Activated CD8-positive, alpha-beta memory T cell treated with anti-CD3 and anti-CD28 coated beads for 24 hours (primary cell): ENCODE measurements at regions not wholly inside any gene's neighbourhood (a gene's known extent, or its start where the extent isn't known, plus 50 kb on each side); places are given as distances from the start of the nearest gene placed in this dataset.

Source experiments
- DNase-seq: peaks from one replicate; pipeline ENCODE4 v3.0.0-alpha.2; 2020

DNA sequence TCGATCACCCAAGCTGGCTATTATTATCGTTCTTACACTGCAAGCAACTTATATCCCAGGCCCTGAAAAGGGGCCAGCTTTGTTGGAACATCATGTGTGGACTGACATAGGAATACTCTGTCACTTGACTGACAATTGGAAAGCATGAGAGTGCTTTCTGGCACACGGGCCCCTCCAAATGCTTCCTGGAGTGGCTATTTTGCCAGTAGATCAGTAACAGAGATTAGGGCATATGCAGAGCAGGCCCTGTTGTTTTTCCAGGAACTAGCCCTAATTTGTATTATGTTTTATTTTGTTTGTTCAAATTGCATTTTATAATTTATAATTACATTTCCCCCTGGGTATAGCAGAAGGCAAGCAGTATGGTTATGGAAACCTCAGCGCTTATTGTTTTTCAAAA is 170.1 kb upstream of the FRMD6 start:
- no peak for DNase-seq

DNA sequence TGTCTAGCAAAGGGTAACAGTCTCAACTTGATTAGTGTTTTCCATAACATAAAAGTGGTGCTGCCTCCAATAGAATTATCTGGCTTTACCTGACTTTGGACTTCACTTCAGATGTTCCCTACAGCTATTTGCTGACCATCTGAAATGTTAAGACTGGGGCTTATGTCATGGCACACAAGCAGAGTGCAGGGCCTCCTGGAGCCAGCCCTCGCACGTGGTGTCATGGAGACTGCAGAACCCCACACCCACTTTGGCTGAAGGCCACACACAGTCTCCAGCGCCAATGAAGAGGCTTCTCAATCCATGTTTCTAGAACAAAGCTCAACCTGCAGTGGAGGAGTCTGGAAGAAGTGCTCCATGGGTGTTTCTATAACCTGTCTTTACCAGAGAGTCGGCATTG is 169.6 kb upstream of the FRMD6 start:
- DNase-seq: no peak

DNA sequence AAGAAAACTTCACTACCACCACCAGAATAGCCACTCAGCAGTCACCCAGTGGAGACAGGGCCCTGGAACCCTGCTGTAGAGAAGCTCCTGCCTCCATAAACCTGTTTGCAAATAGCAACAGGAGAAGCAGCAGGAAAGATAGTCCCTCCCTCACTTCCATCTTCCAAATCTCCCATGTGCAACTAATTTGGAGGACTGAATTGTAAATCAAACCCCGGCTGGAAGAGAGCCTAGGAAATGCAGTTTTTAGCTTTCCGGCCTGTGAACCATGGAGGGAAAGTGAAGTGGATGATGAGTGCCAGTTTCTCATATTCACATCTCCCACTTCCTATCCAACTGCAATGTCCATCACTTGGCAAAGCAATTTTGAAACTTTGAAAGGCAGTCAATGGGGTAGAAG is 167.2 kb upstream of the FRMD6 start:
- no peak for DNase-seq

DNA sequence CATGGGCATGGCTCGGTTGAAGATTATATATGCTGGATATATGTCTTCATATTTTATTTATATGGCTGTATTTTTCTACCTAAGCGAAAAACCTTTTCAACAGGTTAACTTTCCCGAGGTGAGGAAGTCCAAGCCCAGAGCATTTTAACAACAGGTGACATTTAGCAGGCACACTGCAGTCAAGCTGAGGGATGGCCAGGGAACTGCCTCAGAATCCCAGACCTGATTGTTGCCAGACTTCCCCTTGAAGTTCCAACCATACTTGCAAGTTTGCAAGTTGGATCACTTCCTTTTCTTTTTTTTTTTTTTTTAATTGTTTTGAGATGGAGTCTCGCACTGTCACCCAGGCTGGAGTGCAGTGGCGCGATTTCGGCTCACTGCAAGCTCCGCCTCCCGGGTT is 166.0 kb upstream of the FRMD6 start:
- DNase-seq: no peak

DNA sequence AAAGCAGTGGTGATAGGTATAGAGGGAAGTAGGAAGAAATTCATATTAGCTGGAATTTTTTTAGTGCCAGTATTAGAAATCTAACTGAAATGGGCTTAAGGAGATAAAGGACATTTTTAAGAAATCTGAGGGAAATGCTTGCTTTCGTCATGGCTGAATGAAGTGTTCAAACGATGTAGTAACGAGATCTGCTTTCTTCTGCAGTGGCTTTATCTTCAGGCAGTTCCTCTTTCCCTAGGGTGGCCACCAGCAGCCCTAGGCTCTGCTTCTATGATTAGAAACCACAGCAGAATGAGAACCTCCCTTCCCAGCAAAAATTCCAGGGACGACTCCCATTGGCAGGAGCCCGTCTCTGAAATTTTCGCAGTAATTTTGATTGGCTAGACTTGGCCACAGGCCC is 163.9 kb upstream of the FRMD6 start:
- DNase-seq: no peak

DNA sequence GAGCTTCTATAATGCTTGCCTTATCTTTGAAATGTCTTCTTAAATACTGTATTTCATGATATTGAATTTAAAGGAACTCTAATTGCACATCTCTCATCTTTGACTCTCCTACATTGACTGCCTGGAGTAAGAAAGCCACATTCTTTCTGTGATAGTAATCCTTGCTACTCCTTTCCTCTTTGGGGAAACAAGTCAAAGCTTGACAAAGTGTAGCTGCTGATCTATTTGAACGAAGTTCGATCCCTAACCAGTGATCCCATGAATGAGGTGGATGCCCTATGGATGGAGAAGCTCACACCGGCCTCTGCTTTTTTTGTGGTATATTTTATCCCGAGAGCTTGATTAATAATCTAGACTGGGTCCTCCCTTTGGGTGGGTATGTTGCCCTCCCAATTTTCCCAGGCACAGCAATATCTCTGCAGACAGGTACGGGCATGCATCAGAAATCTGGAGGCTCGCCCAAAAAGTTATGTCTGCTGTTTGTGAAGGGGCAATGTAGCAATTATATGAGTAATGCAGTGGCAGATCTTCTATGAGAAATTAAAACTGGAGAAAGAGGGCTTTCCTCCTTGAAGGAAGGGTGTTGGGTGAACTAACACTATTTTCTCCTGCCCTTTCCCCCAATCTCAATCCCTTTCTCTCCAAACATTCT is 163.0 kb upstream of the FRMD6 start:
- DNase-seq: no peak

DNA sequence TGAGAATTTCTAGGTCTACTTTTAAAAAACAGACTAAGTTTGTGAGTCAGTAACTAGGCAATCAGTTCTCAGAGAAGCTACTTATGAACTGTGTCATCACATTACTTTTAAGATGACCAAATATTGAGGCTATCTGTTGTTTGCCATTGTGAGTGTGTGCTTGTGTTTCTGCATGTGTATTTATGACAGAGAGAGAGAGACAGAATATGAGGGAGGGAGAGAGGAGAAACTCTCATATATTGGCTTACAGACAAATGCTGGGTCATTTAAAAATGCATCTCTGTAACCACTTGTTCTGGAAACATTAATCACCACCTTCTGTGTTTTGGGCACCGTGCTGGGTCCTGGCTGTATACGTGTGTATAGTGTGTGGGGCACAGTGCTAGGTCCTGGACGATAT is 161.5 kb upstream of the FRMD6 start:
- no peak for DNase-seq

DNA sequence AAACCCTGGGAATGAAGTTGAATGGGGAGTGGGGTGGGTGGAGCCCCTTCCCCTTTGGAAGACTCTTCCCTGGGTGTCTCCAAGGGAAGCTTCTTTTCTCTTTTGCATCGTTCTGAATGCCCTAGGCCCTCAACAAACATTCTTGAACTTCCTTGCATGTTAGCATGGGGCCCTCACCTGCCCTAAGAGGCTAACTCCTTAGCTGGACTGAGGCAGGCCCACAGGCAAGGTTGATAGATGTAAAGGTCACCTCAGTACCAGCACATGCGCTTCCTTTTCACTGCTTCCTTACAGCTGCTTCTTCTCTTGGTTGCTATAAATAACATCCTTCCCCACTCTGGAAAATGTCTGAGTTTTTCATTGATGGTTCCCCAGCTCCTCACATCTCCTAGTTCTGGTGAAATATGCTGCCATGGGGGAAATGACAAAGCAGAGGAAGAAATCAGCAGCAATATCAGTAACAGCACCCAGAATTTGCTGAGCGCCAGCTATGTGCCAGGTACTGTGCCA is 160.6 kb upstream of the FRMD6 start:
- DNase-seq: no peak

DNA sequence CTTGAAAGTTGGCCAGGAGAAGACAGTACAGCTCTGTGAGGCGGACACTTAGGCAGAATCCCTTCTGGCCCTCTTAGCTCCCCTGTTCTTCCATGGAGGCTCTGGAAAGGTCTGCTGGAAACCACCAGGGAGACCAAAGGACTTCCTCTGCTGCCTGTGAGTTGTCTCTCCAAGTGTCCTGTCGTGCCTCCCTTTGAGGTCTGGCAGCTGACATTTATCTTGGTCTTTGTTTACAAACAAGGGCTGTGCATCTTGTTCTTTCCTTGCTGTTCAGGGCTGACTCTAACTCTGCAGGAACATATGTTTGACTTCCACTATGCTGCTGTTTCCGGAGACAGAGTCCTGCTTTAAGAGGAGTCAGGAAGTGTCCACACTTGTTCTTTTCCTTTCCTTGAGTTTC is 159.9 kb upstream of the FRMD6 start:
- no peak for DNase-seq

DNA sequence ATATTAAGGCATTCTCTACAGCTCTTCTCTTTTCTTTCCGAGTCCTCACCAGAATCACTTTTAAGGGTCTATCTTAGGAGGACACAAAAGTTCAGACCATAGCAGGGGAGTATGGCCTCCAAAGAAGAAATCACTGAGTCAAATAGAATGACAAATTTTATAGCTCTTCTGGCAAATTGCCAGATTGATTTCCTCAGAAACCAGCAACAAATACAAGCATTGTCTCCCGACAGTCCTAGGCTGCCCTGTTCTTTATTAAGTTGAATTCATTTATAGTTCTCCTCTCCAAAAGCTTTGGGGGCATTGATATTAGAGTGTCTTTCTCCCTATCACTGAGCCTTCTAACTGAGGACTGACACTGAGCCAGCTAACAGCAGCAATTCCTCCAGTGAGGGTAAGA is 156.4 kb upstream of the FRMD6 start:
- no peak for DNase-seq

DNA sequence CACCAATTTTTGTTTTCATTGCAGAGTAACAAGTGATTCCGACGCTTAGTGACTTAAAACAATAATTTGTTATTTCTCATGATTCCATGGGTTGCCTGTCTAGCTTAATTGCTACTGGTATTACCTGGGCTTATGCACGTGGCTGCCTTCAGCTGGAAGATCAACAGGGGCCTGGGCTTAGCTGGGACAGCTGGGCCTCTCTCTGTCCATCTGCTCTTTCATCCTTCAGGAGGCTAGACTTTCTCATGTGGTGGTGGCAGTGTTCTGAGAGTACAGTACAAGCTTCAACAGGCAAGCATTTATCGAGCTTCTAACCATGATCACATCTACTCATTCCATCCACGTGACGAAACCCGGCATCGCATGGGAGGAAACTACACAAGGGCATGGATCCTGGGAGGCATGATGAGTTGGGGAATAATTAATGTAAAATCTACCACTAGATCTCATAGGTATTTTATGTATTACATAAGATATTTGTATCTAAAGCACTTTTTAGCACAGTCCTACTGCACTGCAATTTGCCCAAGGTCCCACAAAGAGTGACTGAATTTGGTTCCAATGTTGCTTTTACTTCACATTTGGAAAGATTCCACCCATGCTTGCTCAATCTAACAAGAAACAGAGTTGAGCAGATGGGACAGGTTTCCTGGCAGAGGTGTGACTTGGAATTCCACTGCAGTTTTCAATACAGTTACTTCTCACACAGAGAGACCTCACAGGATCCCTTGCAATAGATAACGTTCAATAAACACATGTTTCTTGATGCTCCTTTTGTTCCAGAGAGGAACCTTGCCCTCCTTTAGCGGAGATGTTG is 153.1 kb upstream of the FRMD6 start:
- no peak for DNase-seq

DNA sequence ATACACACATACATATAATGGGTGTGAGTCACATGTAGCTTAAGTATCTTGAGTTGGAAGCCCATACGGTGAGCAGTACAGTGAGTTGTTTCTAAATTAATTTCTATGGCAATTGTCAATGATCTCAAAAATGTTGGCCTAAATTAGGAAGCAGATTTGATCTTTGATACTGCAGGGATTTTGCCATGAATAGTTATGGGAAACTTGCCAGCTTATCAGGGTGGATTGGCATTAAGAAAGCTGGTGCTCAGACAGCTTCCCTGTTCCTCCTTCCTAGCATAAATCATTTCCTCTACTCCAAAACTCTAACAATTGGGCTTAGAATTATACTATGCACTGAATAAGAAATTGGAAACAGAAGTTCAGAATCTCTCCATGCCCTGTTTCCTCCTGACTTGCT is 150.9 kb upstream of the FRMD6 start:
- no peak for DNase-seq

DNA sequence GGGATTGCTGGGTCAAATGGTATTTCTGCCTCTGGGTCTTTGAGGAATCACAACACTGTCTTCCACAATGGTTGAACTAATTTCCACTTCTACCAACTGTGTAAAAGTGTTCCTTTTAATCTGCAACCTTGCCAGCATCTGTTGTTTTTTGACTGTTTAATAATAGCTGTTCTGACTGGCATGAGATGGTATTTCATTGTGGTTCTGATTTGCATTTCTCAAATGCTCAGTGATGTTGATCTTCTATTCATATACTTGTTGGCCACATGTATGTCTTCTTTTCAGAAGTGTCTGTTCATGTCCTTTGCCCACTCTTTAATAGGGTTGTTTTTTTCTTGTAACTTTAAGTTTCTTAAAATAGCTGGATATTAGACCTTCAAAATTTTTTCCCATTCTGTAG is 150.0 kb upstream of the FRMD6 start:
- DNase-seq: no peak

DNA sequence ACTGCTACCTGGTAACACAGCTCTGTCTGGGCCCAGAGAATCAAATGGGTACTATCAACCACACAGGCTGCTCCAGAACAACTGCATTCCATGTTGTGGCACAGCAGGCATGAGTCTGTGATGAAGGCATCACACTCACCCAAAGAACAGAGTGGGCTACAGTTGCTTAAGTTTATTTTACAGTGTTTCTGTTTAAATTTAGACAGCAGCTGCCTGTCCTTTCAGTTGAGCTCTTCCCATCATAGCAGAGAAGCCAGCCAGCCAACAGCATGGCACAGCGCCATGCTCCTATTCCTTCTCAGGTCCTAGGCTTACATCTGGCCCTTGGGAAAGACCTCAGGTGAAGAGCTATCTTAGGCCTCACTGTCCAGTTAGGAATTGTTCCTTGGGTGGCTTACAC is 147.0 kb upstream of the FRMD6 start:
- no peak for DNase-seq

DNA sequence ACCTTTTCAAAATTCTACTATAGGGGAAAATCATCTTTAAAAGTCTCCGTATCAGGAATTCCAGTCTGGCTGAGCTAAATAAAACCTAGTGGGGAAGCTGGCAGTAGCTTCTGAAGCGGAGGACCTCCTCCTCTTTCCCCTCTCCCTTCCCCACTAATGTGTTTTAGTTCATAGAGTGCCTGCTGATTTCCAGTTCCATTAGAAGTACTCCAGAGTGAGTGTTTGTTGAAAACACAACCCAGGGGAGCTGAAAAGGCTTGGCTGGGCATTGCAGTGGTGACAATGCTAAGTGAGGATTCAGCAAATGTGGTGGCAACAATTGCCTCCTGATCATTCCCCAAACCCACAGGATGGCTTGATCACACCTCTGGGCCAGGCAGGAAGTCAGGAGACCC is 144.2 kb upstream of the FRMD6 start:
- DNase-seq: no peak

DNA sequence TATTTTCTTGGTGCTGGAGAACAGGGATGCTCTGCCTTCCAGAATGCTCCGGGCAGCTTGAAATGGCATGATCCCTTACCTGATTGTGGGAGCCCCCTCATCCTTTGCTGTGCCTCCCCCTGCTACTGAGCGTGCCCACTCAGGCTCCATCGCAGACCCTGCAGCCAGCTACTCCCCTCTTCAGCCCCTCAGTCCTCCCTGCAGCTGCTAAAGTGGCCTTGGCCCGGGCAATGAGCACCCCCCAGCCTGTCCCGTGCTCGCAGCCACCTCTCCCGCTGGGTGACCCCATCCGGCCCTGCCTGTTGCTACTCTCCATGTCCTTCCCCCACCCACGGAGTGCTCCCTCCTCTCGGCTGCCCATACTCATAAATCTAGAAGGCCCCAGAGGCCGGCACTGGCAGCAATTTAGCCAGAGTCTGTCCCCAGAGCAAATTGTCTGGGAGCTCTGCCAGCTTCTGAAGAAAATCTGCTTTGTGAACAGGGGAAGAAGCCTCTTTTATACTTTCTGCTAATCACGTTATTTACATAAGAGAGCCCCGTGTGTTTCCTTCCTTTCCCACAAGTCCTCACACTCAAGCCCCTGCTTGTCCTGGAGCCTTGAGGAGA is 143.7 kb upstream of the FRMD6 start:
- DNase-seq: no peak

DNA sequence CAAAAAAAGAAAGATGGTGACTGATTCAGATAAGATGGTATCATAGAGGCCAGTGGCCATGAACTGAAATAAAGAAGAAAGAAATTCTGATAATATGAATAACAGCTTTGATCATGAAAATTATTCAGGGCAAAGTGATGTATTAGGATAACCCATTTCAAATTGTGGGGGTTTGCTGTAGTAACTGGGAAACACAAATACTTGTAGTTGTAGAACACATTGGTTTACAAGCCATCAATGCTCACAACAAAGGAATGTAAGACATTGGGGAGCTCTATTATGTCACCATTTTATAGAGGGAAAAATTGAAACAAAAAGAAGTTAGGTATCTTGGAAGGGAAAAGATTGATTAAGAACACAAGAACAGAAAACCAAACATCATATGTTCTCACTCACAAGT is 140.4 kb upstream of the FRMD6 start:
- no peak for DNase-seq

DNA sequence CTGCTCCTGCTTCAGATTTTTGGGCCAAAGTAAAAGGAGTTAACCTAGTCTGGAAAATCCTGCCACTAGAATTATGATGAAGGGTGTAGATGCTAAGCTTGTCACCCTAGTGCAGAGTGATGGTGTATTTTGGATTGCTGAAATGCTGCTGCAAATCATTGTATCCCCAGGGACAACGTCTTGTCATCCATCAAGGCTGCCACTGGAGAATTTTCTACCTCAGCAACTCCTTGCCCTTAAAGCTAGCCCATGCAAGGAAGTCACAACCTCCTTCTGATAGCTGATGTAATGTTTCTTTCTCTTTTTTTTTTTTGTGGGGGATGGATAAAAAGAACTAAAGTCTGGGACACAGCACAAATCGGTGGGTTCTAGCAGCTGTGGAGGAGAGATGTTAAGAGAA is 139.4 kb upstream of the FRMD6 start:
- no peak for DNase-seq

DNA sequence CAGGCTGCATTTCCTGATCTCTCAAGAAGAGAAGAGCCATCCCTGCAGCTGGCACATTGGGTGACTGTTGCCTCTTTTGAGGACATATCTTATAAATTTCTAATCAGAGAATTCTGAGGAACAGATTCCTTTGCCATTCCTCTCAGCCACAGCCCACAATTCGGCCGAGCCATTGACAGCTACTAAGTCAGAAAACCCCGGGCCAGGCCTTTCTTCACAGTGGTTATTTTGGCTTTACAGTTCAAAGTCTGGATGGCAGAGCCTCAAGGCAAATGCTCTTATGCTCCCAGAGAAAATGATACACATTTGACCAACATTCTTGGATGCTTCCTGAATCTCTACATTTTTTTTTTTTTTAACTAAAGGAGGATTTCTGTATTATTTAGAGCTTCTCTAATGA is 138.4 kb upstream of the FRMD6 start:
- no peak for DNase-seq

DNA sequence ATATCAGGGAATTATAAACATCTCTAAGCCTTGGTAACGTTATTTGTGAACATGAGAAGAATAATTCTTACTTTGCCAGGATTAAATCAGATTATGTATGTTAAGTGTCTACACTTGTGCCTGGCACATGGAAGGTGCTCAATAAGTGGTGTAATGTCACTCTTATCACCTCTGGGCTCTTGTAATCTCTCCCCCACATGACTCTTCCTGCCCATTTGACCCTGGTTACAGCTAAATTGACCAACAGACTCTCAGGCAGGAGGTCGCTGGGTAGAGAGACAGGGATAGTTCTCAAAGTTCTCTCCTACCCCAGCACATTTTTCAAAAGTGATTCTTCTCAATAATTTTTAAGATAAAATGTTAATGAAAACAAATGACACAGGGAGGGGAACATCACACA is 137.8 kb upstream of the FRMD6 start:
- no peak for DNase-seq

DNA sequence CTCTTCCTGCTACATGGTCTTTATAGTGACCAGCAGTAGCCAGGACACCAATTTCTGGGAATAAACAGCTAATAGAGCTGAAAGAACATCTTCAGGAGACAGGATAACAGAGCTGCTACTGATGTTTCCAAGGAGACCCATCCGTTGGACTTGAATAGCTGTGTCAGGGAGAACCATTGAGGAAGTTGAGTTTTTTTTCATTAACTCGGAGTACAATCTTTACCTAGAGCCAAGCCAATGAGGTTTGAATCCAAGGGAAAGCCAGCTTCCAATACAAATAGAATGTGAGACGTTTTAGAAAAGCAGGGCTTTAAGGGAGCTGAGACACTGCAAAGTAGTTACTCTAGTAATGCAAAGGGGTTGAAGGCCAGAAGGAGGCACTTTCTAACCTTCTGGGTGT is 136.1 kb upstream of the FRMD6 start:
- no peak for DNase-seq

DNA sequence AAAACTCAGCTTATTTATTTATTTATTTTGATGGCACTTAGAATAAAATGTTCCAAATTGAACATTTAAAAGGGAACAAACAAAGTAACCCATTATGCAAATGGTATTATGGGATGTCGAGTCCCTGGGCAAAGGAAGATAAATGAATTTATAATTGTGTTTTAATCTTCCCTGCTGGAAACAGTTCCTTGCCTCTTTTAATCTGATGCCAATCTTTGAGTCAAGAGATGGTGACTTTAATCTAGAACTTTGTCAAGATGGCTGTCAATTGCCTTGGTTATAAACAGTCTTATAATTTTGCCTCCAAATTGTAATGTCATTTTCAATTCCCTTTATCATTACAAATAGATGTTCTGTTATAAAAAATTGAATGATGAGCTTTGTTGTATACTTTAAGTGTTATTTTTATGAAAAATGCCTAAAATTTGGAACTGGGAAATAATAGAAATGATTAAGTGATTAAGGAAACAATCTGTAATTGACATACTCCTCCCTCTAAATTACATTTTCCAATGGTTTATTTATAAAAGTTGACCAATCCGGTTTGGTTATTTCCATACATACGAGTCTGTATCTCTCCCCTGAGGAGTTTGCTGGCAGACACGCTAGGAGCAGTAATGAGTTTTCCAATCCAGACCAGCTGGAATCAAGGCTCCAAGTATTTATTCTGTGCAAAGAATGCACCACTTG is 134.9 kb upstream of the FRMD6 start:
- DNase-seq: no peak

DNA sequence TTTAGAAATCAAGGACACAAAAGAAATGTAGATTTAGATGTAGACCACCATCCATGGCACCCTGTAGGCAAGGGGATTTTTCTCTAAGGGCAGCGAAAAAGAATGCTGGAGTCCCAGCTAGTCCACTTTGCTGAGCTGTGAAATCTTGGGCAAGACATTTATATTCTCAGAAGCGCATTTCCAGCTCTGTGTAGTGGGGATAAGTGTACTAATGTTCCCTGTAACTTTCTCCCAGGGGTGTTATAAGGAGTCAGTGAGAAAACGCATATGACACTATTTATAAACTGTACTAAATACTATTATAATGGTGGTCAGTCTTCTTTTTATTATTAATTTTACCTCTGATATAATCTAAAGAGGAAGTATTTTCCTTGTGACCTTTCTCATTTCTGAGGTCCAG is 133.4 kb upstream of the FRMD6 start:
- DNase-seq: no peak

DNA sequence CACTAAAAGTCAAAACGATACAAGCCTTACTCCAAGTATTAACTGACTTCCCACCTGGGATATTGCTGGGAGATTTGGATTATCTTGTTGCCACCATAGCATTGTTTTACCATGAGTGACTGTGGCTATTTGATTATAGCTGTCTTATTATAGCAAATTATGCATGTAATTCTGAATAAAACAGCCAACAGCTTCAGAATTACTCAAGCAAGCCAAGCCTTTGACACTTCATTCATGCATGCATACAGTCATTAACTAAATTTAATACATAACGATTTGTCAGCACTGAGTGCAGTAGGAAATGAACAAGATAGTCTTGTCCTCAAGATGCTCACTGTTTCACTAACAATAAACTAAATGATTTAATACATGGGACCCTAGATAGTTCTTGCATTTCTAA is 133.0 kb upstream of the FRMD6 start:
- no peak for DNase-seq
